ENCODE measurements at regions not wholly inside any gene's neighbourhood (a gene's known extent, or its start where the extent isn't known, plus 50 kb on each side); places are given as distances from the start of the nearest gene placed in this dataset.

GRCh38 chr2:831225-831536 lies 119.5 kb upstream of the SNTG2 start:
- no peak for DNase-seq (ENCODE audit: low spot score, unreplicated experiment)
- Mint-ChIP-seq H3K27me3 (peaks cover 3% of the 10 kb centered on the region), H3K27ac (no peak overlapping the region), H3K9me3 (ENCODE audit: low read depth) (no peaks in the 10 kb centered on the region), H3K4me1 (ENCODE audit: low read depth) (no peaks in the 10 kb centered on the region), H3K4me3 (ENCODE audit: low read depth) (no peak overlapping the region), H3K36me3 (ENCODE audit: insufficient read depth) (no peaks in the 10 kb centered on the region)
- TF ChIP-seq CTCF (IDR thresholded peaks at IDR 0.05; ENCODE audit: unreplicated experiment) = no peak

- no peak overlapping the region for H3K27ac Mint-ChIP-seq
- H3K9me3 Mint-ChIP-seq (ENCODE audit: low read depth) = no peaks in the 10 kb centered on the region
Observed at GRCh38 chr2:830419-831224, 120.0 kb upstream of the SNTG2 start.

DNA sequence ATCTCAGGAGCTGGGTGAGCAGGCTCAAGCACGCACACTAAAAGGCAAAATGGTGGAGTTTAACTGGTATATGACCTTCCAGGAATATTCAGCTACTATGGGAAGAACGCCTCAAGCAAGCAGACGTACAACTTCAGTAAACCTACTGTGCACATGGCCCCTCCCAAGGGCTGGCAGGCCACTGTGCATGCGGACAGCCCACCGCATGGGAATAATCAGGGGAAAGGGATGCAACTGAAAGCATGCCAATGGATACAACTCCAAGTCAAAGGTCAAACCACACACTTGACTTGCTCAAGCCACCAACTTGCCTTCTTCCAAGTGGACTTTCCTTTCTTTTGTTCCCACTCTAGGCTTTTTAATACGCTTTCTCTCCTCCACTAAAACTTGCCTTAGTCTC lies 121.6 kb upstream of the SNTG2 start:
- H3K27me3 Mint-ChIP-seq = peaks cover 3% of the 10 kb centered on the region
- H3K27ac Mint-ChIP-seq = no peak overlapping the region
- no peak for TF ChIP-seq CTCF (IDR thresholded peaks at IDR 0.05; ENCODE audit: unreplicated experiment)
- H3K4me3 Mint-ChIP-seq (ENCODE audit: low read depth) = no peak overlapping the region
- no peaks in the 10 kb centered on the region for H3K9me3 Mint-ChIP-seq (ENCODE audit: low read depth)
- DNase-seq (ENCODE audit: low spot score, unreplicated experiment) = no peak
- H3K36me3 Mint-ChIP-seq (ENCODE audit: insufficient read depth) = no peaks in the 10 kb centered on the region
- no peaks in the 10 kb centered on the region for H3K4me1 Mint-ChIP-seq (ENCODE audit: low read depth)

More at GRCh38 chr2:830419-831224, 120.0 kb upstream of the SNTG2 start:
- peaks cover 3% of the 10 kb centered on the region for H3K27me3 Mint-ChIP-seq
- TF ChIP-seq CTCF (IDR thresholded peaks at IDR 0.05; ENCODE audit: unreplicated experiment) = no peak
- no peak overlapping the region for H3K4me3 Mint-ChIP-seq (ENCODE audit: low read depth)
- H3K4me1 Mint-ChIP-seq (ENCODE audit: low read depth) = no peaks in the 10 kb centered on the region
- no peak for DNase-seq (ENCODE audit: low spot score, unreplicated experiment)
- H3K36me3 Mint-ChIP-seq (ENCODE audit: insufficient read depth) = no peaks in the 10 kb centered on the region

- no peak for TF ChIP-seq CTCF (IDR thresholded peaks at IDR 0.05; ENCODE audit: unreplicated experiment)
- Mint-ChIP-seq H3K27ac (no peak overlapping the region), H3K9me3 (ENCODE audit: low read depth) (no peaks in the 10 kb centered on the region), H3K27me3 (peaks cover 10% of the 10 kb centered on the region), H3K36me3 (ENCODE audit: insufficient read depth) (no peaks in the 10 kb centered on the region), H3K4me3 (ENCODE audit: low read depth) (no peak overlapping the region), H3K4me1 (ENCODE audit: low read depth) (no peaks in the 10 kb centered on the region)
- no peak for DNase-seq (ENCODE audit: low spot score, unreplicated experiment)
Observed at GRCh38 chr2:824954-825353, 125.7 kb upstream of the SNTG2 start.

DNA sequence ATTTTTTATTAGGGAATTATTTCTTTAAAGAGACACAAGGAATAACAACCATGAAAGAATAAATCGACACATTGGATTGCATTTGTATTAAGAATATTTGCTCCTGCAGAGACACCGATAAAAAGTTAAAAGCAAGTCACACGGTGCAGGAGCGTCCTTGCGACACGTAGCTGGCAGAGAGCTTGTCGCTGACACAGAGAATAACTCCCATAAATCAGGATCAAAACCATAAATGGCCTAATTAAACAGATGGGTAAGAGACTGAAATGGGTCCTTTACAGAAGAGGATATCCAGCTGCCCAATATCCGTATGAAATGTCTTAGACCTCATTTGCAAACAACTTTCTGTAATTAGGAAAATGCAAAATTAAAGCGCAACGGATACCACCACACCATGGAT lies 126.1 kb upstream of the SNTG2 start:
- no peak for DNase-seq (ENCODE audit: low spot score, unreplicated experiment)
- H3K27ac Mint-ChIP-seq = no peak overlapping the region
- no peaks in the 10 kb centered on the region for H3K4me1 Mint-ChIP-seq (ENCODE audit: low read depth)
- no peak overlapping the region for H3K4me3 Mint-ChIP-seq (ENCODE audit: low read depth)
- H3K36me3 Mint-ChIP-seq (ENCODE audit: insufficient read depth) = no peaks in the 10 kb centered on the region
- no peaks in the 10 kb centered on the region for H3K9me3 Mint-ChIP-seq (ENCODE audit: low read depth)
- no peak for TF ChIP-seq CTCF (IDR thresholded peaks at IDR 0.05; ENCODE audit: unreplicated experiment)
- H3K27me3 Mint-ChIP-seq = peaks cover 10% of the 10 kb centered on the region
